NCI-H226 (cell line): ENCODE measurements at regions not wholly inside any gene's neighbourhood (a gene's known extent, or its start where the extent isn't known, plus 50 kb on each side); places are given as distances from the start of the nearest gene placed in this dataset.
"Not testable (repeated sequence)": the region's sequence is repeated elsewhere in the genome, so short reads cannot be mapped to it uniquely, and the experiment has no call there.

ENCODE experiments used
- DNase-seq: peaks from one replicate; pipeline ENCODE4 v3.0.0-alpha.2; 2015

GRCh38 chr3:193047461-193047860 is 129.8 kb upstream of the MB21D2 start:
- not testable (repeated sequence) for DNase-seq

GRCh38 chr3:193048127-193048526 is 130.5 kb upstream of the MB21D2 start:
- no peak for DNase-seq

- no peak for DNase-seq
Measured at GRCh38 chr3:193049935-193050334, 132.3 kb upstream of the MB21D2 start.

GRCh38 chr3:193051314-193051713 is 133.7 kb upstream of the MB21D2 start:
- no peak for DNase-seq

- DNase-seq = no peak
Measured at GRCh38 chr3:193052354-193053045, 134.8 kb upstream of the MB21D2 start.

- DNase-seq = no peak
Measured at GRCh38 chr3:193053046-193053435, 135.4 kb upstream of the MB21D2 start.

- DNase-seq = no peak
Measured at GRCh38 chr3:193055352-193055751, 137.7 kb upstream of the MB21D2 start.

- DNase-seq = no peak
Measured at GRCh38 chr3:193057616-193058015, 140.0 kb upstream of the MB21D2 start.

- no peak for DNase-seq
Measured at GRCh38 chr3:193060748-193061546, 143.3 kb upstream of the MB21D2 start.

- DNase-seq = no peak
Measured at GRCh38 chr3:193068365-193068764, 150.7 kb upstream of the MB21D2 start.

- not testable (repeated sequence) for DNase-seq
Measured at GRCh38 chr3:193069732-193070131, 152.1 kb upstream of the MB21D2 start.

- DNase-seq = no peak
Measured at GRCh38 chr3:193078996-193079753, 161.5 kb upstream of the MB21D2 start.

GRCh38 chr3:193080821-193081365 is 160.1 kb upstream of the PLAAT1 start:
- no peak for DNase-seq

GRCh38 chr3:193085655-193086054 is 155.4 kb upstream of the PLAAT1 start:
- DNase-seq = no peak

GRCh38 chr3:193086681-193087080 is 154.3 kb upstream of the PLAAT1 start:
- no peak for DNase-seq

GRCh38 chr3:193087336-193087735 is 153.7 kb upstream of the PLAAT1 start:
- no peak for DNase-seq

GRCh38 chr3:193095366-193095765 is 145.7 kb upstream of the PLAAT1 start:
- no peak for DNase-seq

- no peak for DNase-seq
Measured at GRCh38 chr3:193096076-193096475, 144.9 kb upstream of the PLAAT1 start.

GRCh38 chr3:193114431-193115340 is 126.3 kb upstream of the PLAAT1 start:
- no peak for DNase-seq

- no peak for DNase-seq
Measured at GRCh38 chr3:193116871-193117270, 124.2 kb upstream of the PLAAT1 start.

GRCh38 chr3:193118907-193119306 is 122.1 kb upstream of the PLAAT1 start:
- no peak for DNase-seq

GRCh38 chr3:193119926-193120325 is 121.1 kb upstream of the PLAAT1 start:
- DNase-seq = no peak
